ENCODE measurements at regions not wholly inside any gene's neighbourhood (a gene's known extent, or its start where the extent isn't known, plus 50 kb on each side); places are given as distances from the start of the nearest gene placed in this dataset.

GRCh38 chr11:16474659-16475058, 118.3 kb upstream of the SOX6 start:
- TF ChIP-seq YY1 (IDR thresholded peaks at IDR 0.05; ENCODE audit: insufficient read depth, insufficient read length) = no peak
- no peak for TF ChIP-seq ZNF274 (IDR thresholded peaks at IDR 0.05; ENCODE audit: low read depth, low read length)
- no peak for TF ChIP-seq SUZ12 (IDR thresholded peaks at IDR 0.05; ENCODE audit: extremely low read depth, insufficient read depth, insufficient read length)
